KMS-11 (cell line): ENCODE measurements at regions not wholly inside any gene's neighbourhood (a gene's known extent, or its start where the extent isn't known, plus 50 kb on each side); places are given as distances from the start of the nearest gene placed in this dataset.
"Not testable (repeated sequence)": the region's sequence is repeated elsewhere in the genome, so short reads cannot be mapped to it uniquely, and the experiment has no call there.

Experiments
- H2AFZ ChIP-seq: fragments of 200-600 bp; sonication (generic); 2 replicates; pipeline ENCODE4 v1.6.1; 2016; ENCODE audit warnings: antibody characterized with exemption, mixed run types, low read depth
- H3K27ac ChIP-seq: fragments of 200-600 bp; sonication (generic); 2 replicates; pipeline ENCODE4 v1.6.1; 2016; ENCODE audit warnings: mild to moderate bottlenecking, mixed run types
- H3K27me3 ChIP-seq: fragments of 200-600 bp; sonication (generic); 2 replicates; pipeline ENCODE4 v1.6.1; 2017; ENCODE audit warnings: mild to moderate bottlenecking, low read depth, mixed run types, moderate library complexity; ENCODE audit not compliant: insufficient read depth
- H3K36me3 ChIP-seq: fragments of 200-600 bp; sonication (generic); 2 replicates; pipeline ENCODE4 v1.6.1; 2017; ENCODE audit warnings: mild to moderate bottlenecking, mixed run types; ENCODE audit not compliant: insufficient read depth
- H3K4me1 ChIP-seq: fragments of 200-600 bp; sonication (generic); 2 replicates; pipeline ENCODE4 v1.6.1; 2016; ENCODE audit warnings: mild to moderate bottlenecking, low read depth, mixed run types; ENCODE audit not compliant: poor library complexity, severe bottlenecking
- H3K4me2 ChIP-seq: fragments of 200-600 bp; sonication (generic); 2 replicates; pipeline ENCODE4 v1.7.0; 2016; ENCODE audit warnings: mild to moderate bottlenecking, mixed run types
- H3K4me3 ChIP-seq: fragments of 200-600 bp; sonication (generic); IDR thresholded peaks from 2 replicates; pipeline ENCODE4 v1.6.1; 2017; ENCODE audit warnings: low read depth, low read length, mixed read lengths; ENCODE audit not compliant: insufficient read depth
- H3K79me2 ChIP-seq: fragments of 200-600 bp; sonication (generic); 2 replicates; pipeline ENCODE4 v1.6.1; 2016; ENCODE audit warnings: low read depth, mixed run types; ENCODE audit not compliant: insufficient read depth
- H3K9ac ChIP-seq: fragments of 200-600 bp; sonication (generic); 2 replicates; pipeline ENCODE4 v1.6.1; 2016; ENCODE audit warnings: mild to moderate bottlenecking, mixed run types
- H4K20me1 ChIP-seq: fragments of 200-600 bp; sonication (generic); 2 replicates; pipeline ENCODE4 v1.6.1; 2016; ENCODE audit warnings: mild to moderate bottlenecking, mixed run types; ENCODE audit not compliant: insufficient read depth
- CTCF ChIP-seq: fragments of 200-600 bp; sonication (generic); conservative IDR thresholded peaks from 2 replicates; pipeline ENCODE4 v1.6.1; 2017; ENCODE audit warnings: low read depth, mild to moderate bottlenecking, antibody characterized with exemption, low read length, moderate library complexity, mixed read lengths

- H3K27ac ChIP-seq, result no peak overlapping the region
- no peaks in the 10 kb centered on the region for H3K27me3 ChIP-seq
- no peak overlapping the region for H3K4me2 ChIP-seq
- H3K4me1 ChIP-seq, result no peaks in the 10 kb centered on the region
- H4K20me1 ChIP-seq, result no peaks in the 10 kb centered on the region
- H3K4me3 ChIP-seq, result no peak overlapping the region
- H3K36me3 ChIP-seq, result no peaks in the 10 kb centered on the region
- H2AFZ ChIP-seq, result no peak overlapping the region
- no peak for TF ChIP-seq CTCF
- no peak overlapping the region for H3K9ac ChIP-seq
- no peaks in the 10 kb centered on the region for H3K79me2 ChIP-seq
Measured at GRCh38 chr4:24209906-24210305, 320.1 kb upstream of the PPARGC1A start.

- Histone ChIP-seq H3K27ac (no peak overlapping the region), H4K20me1 (no peaks in the 10 kb centered on the region), H3K4me1 (peaks cover 4% of the 10 kb centered on the region), H3K9ac (no peak overlapping the region), H3K4me3 (no peak overlapping the region), H3K27me3 (no peaks in the 10 kb centered on the region), H2AFZ (no peak overlapping the region), H3K36me3 (no peaks in the 10 kb centered on the region), H3K4me2 (no peak overlapping the region), H3K79me2 (no peaks in the 10 kb centered on the region)
- TF ChIP-seq CTCF, result no peak
Measured at GRCh38 chr4:24209131-24209530, 319.3 kb upstream of the PPARGC1A start.

- TF ChIP-seq CTCF, result no peak
- Histone ChIP-seq H3K4me3 (no peak overlapping the region), H3K27me3 (no peaks in the 10 kb centered on the region), H2AFZ (no peak overlapping the region), H3K4me1 (peaks cover 8% of the 10 kb centered on the region), H3K9ac (no peak overlapping the region), H4K20me1 (no peaks in the 10 kb centered on the region), H3K27ac (no peak overlapping the region), H3K4me2 (no peak overlapping the region), H3K79me2 (no peaks in the 10 kb centered on the region), H3K36me3 (no peaks in the 10 kb centered on the region)
Measured at GRCh38 chr4:24208691-24209090, 318.8 kb upstream of the PPARGC1A start.

- H2AFZ ChIP-seq, H3K9ac ChIP-seq, H3K27me3 ChIP-seq, H3K4me2 ChIP-seq, H3K79me2 ChIP-seq, H4K20me1 ChIP-seq, H3K4me3 ChIP-seq, H3K27ac ChIP-seq, H3K36me3 ChIP-seq: not testable (repeated sequence)
- H3K4me1 ChIP-seq, result peaks cover 23% of the 10 kb centered on the region
Measured at GRCh38 chr4:24204708-24205107, 314.9 kb upstream of the PPARGC1A start.

- no peak overlapping the region for H2AFZ ChIP-seq
- no peak overlapping the region for H3K4me3 ChIP-seq
- peak overlapping the region; percentile 57 for H3K4me2 ChIP-seq
- H3K79me2 ChIP-seq, result no peaks in the 10 kb centered on the region
- H3K9ac ChIP-seq, result no peak overlapping the region
- no peaks in the 10 kb centered on the region for H3K27me3 ChIP-seq
- TF ChIP-seq CTCF, result no peak
- no peaks in the 10 kb centered on the region for H4K20me1 ChIP-seq
- peak overlapping the region; percentile 13; the same call in 1 of the 2 replicates for H3K27ac ChIP-seq
- peaks cover 23% of the 10 kb centered on the region for H3K4me1 ChIP-seq
- no peaks in the 10 kb centered on the region for H3K36me3 ChIP-seq
Measured at GRCh38 chr4:24203926-24204325, 314.1 kb upstream of the PPARGC1A start.
